HEK293 (cell line): ENCODE measurements at regions not wholly inside any gene's neighbourhood (a gene's known extent, or its start where the extent isn't known, plus 50 kb on each side); places are given as distances from the start of the nearest gene placed in this dataset.
"Not testable (repeated sequence)": the region's sequence is repeated elsewhere in the genome, so short reads cannot be mapped to it uniquely, and the experiment has no call there.

Experiments used
- CTCF ChIA-PET: fragments of 350-600 bp; formaldehyde crosslinking; extraction: SDS; loops from one replicate; lab custom pipeline; 2021; ENCODE audit warnings: antibody characterized with exemption; lab: Yijun Ruan, JAX
- POLR2A ChIA-PET: fragments of 300-600 bp; formaldehyde crosslinking; extraction: SDS; loops from one replicate; lab custom pipeline; 2020; ENCODE audit warnings: antibody characterized with exemption, inconsistent platforms; lab: Yijun Ruan, JAX
- H3K27ac ChIP-seq: fragments of 200-500 bp; sonication (Bioruptor generic); 2 replicates; pipeline ENCODE4 v1.5.1; 2014; ENCODE audit warnings: low read depth, low read length, control low read depth, inconsistent platforms; ENCODE audit errors: extremely low read depth
- H3K36me3 ChIP-seq, 2 experiments: fragments of 200-500 bp in 1 of 2; sonication (Bioruptor generic) in 1 of 2; 1 replicate in 1 of 2; 2 replicates in 1 of 2; pipeline ENCODE4 v1.5.1; 2014 to 2017; ENCODE audit warnings: inconsistent platforms in 2 of 2, low read length in 2 of 2; ENCODE audit not compliant: control insufficient read depth in 2 of 2, insufficient read depth in 1 of 2
- H3K4me1 ChIP-seq: fragments of 200-500 bp; sonication (Bioruptor generic); 2 replicates; pipeline ENCODE4 v1.5.1; 2014; ENCODE audit warnings: mild to moderate bottlenecking, low read length, inconsistent platforms; ENCODE audit not compliant: control insufficient read depth, insufficient read depth
- H3K4me3 ChIP-seq: 2 replicates; pipeline ENCODE4 v1.5.1; 2011; ENCODE audit warnings: low read depth, mild to moderate bottlenecking, control low read depth, low read length, moderate library complexity
- H3K9me3 ChIP-seq: fragments of 200-500 bp; sonication (Bioruptor generic); 2 replicates; pipeline ENCODE4 v1.5.1; 2014; ENCODE audit warnings: low read depth, low read length, inconsistent platforms; ENCODE audit not compliant: control insufficient read depth, insufficient read depth
- MZF1 ChIP-seq: fragments of 450-650 bp; formaldehyde crosslinking; IDR thresholded peaks from 2 replicates; pipeline ENCODE4 v1.5.1; 2017; ENCODE audit warnings: missing biosample characterization, missing genetic modification characterization, borderline replicate concordance
- TCF7L2 ChIP-seq: IDR thresholded peaks from 2 replicates; pipeline ENCODE4 v1.6.1; 2011; ENCODE audit warnings: low read depth, mild to moderate bottlenecking, inconsistent platforms, low read length, moderate library complexity, borderline replicate concordance
- TRIM28 ChIP-seq: IDR thresholded peaks from 2 replicates; pipeline ENCODE4 v1.6.1; 2011; ENCODE audit warnings: low read length, control low read depth, borderline replicate concordance
- ZFP41 ChIP-seq: fragments of 450-650 bp; formaldehyde crosslinking; IDR thresholded peaks from 2 replicates; pipeline ENCODE4 v1.5.1; 2016; ENCODE audit warnings: missing biosample characterization, missing genetic modification characterization, borderline replicate concordance
- ZNF214 ChIP-seq: fragments of 450-650 bp; formaldehyde crosslinking; IDR thresholded peaks from 2 replicates; pipeline ENCODE4 v1.5.1; 2017; ENCODE audit warnings: missing biosample characterization, mild to moderate bottlenecking, missing genetic modification characterization, borderline replicate concordance
- ZNF274 ChIP-seq, 2 experiments: fragments of 200-500 bp in 1 of 2; fragments of 450-650 bp in 1 of 2; sonication (Bioruptor generic) in 1 of 2; formaldehyde crosslinking in 1 of 2; IDR thresholded peaks; 2 replicates each; pipeline versions ENCODE4 v1.5.1 to v1.6.1; 2014 to 2016; ENCODE audit warnings: borderline replicate concordance in 1 of 2, inconsistent platforms in 1 of 2, low read length in 1 of 2, missing biosample characterization in 1 of 2, missing genetic modification characterization in 1 of 2
- ZNF341 ChIP-seq: fragments of 450-650 bp; formaldehyde crosslinking; IDR thresholded peaks from 2 replicates; pipeline ENCODE4; 2016; ENCODE audit warnings: low read depth, missing biosample characterization, missing genetic modification characterization
- ZNF626 ChIP-seq: fragments of 450-650 bp; sonication (Bioruptor Pico); formaldehyde crosslinking; IDR thresholded peaks from 2 replicates; pipeline ENCODE4 v1.5.1; 2018; ENCODE audit warnings: missing biosample characterization, missing genetic modification characterization, inconsistent platforms
- ZNF776 ChIP-seq: fragments of 450-650 bp; formaldehyde crosslinking; IDR thresholded peaks from 2 replicates; pipeline ENCODE4 v1.5.0; 2017; ENCODE audit warnings: missing biosample characterization, missing genetic modification characterization, borderline replicate concordance
- ZXDB ChIP-seq: fragments of 450-650 bp; formaldehyde crosslinking; IDR thresholded peaks from 2 replicates; pipeline ENCODE4 v1.5.1; 2016; ENCODE audit warnings: missing biosample characterization, missing genetic modification characterization
- TF ChIP-seq, protein P1 (sequence below): fragments of 450-650 bp; formaldehyde crosslinking; IDR thresholded peaks from 2 replicates; pipeline ENCODE4 v1.5.1; 2017; ENCODE audit warnings: missing biosample characterization, missing genetic modification characterization
- TF ChIP-seq, protein P2 (sequence below): fragments of 450-650 bp; formaldehyde crosslinking; IDR thresholded peaks from 2 replicates; pipeline ENCODE4 v1.5.1; 2016; ENCODE audit warnings: missing biosample characterization, missing genetic modification characterization
- TF ChIP-seq, protein P3 (sequence below): fragments of 450-650 bp; formaldehyde crosslinking; IDR thresholded peaks from 2 replicates; pipeline ENCODE4 v1.5.1; 2016; ENCODE audit warnings: missing biosample characterization, missing genetic modification characterization
- TF ChIP-seq, protein P4 (sequence below): fragments of 450-650 bp; formaldehyde crosslinking; IDR thresholded peaks from 2 replicates; pipeline ENCODE4 v1.5.1; 2016; ENCODE audit warnings: missing biosample characterization, missing genetic modification characterization
- TF ChIP-seq, protein P5 (sequence below): fragments of 450-650 bp; formaldehyde crosslinking; IDR thresholded peaks from 2 replicates; pipeline ENCODE4 v1.5.1; 2016; ENCODE audit warnings: missing biosample characterization, missing genetic modification characterization

DNA sequence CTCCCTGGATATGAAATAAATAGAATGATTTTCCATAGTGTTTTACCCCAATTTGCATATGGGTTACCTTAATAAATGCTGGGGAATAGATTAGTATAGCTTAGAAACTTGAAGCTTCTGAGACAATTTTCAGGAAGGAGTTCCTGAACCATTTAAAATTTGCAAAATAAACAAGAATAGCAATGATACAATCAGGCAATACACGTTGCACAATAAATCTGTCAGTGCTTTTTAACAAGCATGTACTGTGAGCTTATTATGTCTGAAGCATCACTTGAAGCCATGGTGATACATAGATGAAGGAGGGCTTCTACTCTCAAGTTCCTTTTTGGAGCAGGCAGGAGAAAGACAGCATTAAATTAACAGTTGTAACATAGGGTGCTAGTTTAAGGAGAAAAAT is 84.2 kb upstream of the WDFY3 start (continued):
- TF ChIP-seq, protein P1, sequence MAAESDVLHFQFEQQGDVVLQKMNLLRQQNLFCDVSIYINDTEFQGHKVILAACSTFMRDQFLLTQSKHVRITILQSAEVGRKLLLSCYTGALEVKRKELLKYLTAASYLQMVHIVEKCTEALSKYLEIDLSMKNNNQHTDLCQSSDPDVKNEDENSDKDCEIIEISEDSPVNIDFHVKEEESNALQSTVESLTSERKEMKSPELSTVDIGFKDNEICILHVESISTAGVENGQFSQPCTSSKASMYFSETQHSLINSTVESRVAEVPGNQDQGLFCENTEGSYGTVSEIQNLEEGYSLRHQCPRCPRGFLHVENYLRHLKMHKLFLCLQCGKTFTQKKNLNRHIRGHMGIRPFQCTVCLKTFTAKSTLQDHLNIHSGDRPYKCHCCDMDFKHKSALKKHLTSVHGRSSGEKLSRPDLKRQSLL = no peak
- no peak for TF ChIP-seq ZNF274 (IDR thresholded peaks at IDR 0.05; ENCODE audit: low read length)
- TF ChIP-seq ZNF274 (tag by site-specific recombination; IDR thresholded peaks at IDR 0.05; ENCODE audit: borderline replicate concordance) = no peak
- peak; percentile 87 for TF ChIP-seq TRIM28
- TF ChIP-seq, protein P2, sequence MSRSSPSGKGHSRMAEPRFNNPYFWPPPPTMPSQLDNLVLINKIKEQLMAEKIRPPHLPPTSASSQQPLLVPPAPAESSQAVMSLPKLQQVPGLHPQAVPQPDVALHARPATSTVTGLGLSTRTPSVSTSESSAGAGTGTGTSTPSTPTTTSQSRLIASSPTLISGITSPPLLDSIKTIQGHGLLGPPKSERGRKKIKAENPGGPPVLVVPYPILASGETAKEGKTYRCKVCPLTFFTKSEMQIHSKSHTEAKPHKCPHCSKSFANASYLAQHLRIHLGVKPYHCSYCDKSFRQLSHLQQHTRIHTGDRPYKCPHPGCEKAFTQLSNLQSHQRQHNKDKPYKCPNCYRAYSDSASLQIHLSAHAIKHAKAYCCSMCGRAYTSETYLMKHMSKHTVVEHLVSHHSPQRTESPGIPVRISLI (tag by site-specific recombination) = no peak
- TF ChIP-seq, protein P3, sequence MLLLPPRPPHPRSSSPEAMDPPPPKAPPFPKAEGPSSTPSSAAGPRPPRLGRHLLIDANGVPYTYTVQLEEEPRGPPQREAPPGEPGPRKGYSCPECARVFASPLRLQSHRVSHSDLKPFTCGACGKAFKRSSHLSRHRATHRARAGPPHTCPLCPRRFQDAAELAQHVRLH (tag by site-specific recombination) = no peak
- TF ChIP-seq TCF7L2 = peak; percentile 57; the same call in 1 of the 2 replicates
- TF ChIP-seq, protein P4, sequence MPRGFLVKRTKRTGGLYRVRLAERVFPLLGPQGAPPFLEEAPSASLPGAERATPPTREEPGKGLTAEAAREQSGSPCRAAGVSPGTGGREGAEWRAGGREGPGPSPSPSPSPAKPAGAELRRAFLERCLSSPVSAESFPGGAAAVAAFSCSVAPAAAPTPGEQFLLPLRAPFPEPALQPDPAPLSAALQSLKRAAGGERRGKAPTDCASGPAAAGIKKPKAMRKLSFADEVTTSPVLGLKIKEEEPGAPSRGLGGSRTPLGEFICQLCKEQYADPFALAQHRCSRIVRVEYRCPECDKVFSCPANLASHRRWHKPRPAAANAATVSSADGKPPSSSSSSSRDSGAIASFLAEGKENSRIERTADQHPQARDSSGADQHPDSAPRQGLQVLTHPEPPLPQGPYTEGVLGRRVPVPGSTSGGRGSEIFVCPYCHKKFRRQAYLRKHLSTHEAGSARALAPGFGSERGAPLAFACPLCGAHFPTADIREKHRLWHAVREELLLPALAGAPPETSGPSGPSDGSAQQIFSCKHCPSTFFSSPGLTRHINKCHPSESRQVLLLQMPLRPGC (tag by site-specific recombination) = no peak
- TF ChIP-seq ZNF776 = no peak
- no peak for TF ChIP-seq MZF1 (tag by site-specific recombination)

DNA sequence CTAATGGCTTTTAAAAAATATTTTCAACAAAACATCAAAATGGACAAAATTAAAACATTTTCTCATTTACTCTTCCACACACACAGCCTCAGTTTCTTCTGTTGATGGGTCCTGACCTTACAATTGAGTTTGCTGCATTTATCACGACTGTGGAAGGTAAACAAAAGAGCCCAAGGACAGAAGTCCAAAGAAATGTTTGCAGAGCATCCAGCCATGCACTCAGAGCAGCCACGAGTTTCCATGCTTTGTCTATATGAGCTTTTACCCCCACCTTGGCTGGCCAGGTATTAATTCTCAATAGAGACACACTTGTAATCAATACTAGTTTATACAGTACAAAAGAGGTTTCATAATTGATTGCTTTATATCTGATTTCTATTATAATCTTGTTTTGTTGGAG is 85.0 kb upstream of the WDFY3 start:
- Histone ChIP-seq H3K36me3 (no peaks in the 10 kb centered on the region), H3K4me1 (peaks cover 3% of the 10 kb centered on the region; the same call in 1 of the 2 replicates), H3K4me3 (no peak overlapping the region), H3K9me3 (no peaks in the 10 kb centered on the region), H3K27ac (no peak overlapping the region)
- TF ChIP-seq ZNF626 (tag by site-specific recombination) (no peak), ZNF214 (tag by site-specific recombination) (no peak), ZFP41 (tag by site-specific recombination) (no peak), ZXDB (tag by site-specific recombination) (no peak)
- ChIA-PET CTCF (interaction anchor here (1.0 kb wide), 1 partner anchor 9 kb away, joined by 3 read pairs; no protein-coding TSS in a partner anchor), POLR2A (no interaction called here)

DNA sequence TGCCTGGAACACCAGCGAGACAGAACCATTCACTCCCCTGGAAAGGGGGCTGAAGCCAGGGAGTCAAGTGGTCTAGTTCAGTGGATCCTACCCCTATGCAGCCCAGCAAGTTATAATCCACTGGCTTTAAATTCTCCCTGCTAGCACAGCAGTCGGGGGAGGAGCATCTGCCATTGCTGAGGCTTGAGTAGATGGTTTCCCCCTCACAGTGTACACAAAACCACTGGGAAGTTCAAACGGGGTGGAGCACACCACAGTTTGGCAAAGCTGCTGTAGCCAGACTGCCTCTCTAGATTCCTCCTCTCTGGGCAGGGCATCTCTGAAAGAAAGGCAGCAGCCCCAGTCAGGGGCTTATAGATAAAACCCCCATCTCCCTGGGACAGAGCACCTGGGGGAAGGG is 88.4 kb upstream of the WDFY3 start:
- TF ChIP-seq, protein P5, sequence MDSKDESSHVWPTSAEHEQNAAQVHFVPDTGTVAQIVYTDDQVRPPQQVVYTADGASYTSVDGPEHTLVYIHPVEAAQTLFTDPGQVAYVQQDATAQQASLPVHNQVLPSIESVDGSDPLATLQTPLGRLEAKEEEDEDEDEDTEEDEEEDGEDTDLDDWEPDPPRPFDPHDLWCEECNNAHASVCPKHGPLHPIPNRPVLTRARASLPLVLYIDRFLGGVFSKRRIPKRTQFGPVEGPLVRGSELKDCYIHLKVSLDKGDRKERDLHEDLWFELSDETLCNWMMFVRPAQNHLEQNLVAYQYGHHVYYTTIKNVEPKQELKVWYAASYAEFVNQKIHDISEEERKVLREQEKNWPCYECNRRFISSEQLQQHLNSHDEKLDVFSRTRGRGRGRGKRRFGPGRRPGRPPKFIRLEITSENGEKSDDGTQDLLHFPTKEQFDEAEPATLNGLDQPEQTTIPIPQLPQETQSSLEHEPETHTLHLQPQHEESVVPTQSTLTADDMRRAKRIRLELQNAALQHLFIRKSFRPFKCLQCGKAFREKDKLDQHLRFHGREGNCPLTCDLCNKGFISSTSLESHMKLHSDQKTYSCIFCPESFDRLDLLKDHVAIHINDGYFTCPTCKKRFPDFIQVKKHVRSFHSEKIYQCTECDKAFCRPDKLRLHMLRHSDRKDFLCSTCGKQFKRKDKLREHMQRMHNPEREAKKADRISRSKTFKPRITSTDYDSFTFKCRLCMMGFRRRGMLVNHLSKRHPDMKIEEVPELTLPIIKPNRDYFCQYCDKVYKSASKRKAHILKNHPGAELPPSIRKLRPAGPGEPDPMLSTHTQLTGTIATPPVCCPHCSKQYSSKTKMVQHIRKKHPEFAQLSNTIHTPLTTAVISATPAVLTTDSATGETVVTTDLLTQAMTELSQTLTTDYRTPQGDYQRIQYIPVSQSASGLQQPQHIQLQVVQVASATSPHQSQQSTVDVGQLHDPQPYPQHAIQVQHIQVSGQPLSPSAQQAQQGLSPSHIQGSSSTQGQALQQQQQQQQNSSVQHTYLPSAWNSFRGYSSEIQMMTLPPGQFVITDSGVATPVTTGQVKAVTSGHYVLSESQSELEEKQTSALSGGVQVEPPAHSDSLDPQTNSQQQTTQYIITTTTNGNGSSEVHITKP (tag by site-specific recombination) = peak; percentile 29; the same call in 1 of the 2 replicates
- TF ChIP-seq ZNF341 (tag by site-specific recombination) = 0 out of 2 replicates have a peak, but pooled peaks have one; percentile 18
- POLR2A ChIA-PET, H3K4me3 ChIP-seq, H3K4me1 ChIP-seq, H3K27ac ChIP-seq, H3K36me3 ChIP-seq, H3K9me3 ChIP-seq, CTCF ChIA-PET: not testable (repeated sequence)
